GM23338 (cell line): ENCODE measurements at regions not wholly inside any gene's neighbourhood (a gene's known extent, or its start where the extent isn't known, plus 50 kb on each side); places are given as distances from the start of the nearest gene placed in this dataset.

Experiments
- ATAC-seq: fragments of 200-7000 bp; cut with Tn5 transposase; 3 replicates; pipeline ENCODE4 v1.9.1; 2020
- DNase-seq: peaks from one replicate; pipeline ENCODE4 v3.0.0-alpha.2; 2015; ENCODE audit warnings: low spot score
- H2AFZ ChIP-seq: fragments of 200-600 bp; sonication (generic); 2 replicates; pipeline ENCODE4 v1.8.0; 2016; ENCODE audit warnings: antibody characterized with exemption, mild to moderate bottlenecking, moderate library complexity
- H3F3A ChIP-seq: fragments of 200-600 bp; sonication (generic); replicated peaks from 2 replicates; pipeline ENCODE4 v1.8.0; 2017; ENCODE audit warnings: antibody characterized with exemption, mixed run types, low read depth
- H3K27ac ChIP-seq: fragments of 200-600 bp; sonication (generic); 2 replicates; pipeline ENCODE4 v1.6.1; 2016; ENCODE audit warnings: low read depth
- H3K27me3 ChIP-seq: fragments of 200-600 bp; sonication (generic); 2 replicates; pipeline ENCODE4 v1.8.0; 2016; ENCODE audit warnings: mild to moderate bottlenecking, mixed run types, moderate library complexity; ENCODE audit not compliant: insufficient read depth
- H3K36me3 ChIP-seq: fragments of 200-600 bp; sonication (generic); 2 replicates; pipeline ENCODE4 v1.8.0; 2016; ENCODE audit warnings: mild to moderate bottlenecking; ENCODE audit not compliant: insufficient read depth
- H3K4me1 ChIP-seq: fragments of 200-600 bp; sonication (generic); 2 replicates; pipeline ENCODE4 v1.8.0; 2016; ENCODE audit warnings: mild to moderate bottlenecking, moderate library complexity; ENCODE audit not compliant: insufficient read depth
- H3K4me2 ChIP-seq: fragments of 200-600 bp; sonication (generic); 2 replicates; pipeline ENCODE4 v1.7.1; 2017; ENCODE audit warnings: mixed run types
- H3K4me3 ChIP-seq: fragments of 200-600 bp; sonication (generic); 2 replicates; pipeline ENCODE4 v1.6.1; 2016; ENCODE audit warnings: mixed run types
- H3K79me2 ChIP-seq: fragments of 200-600 bp; sonication (generic); replicated peaks from 2 replicates; pipeline ENCODE4 v1.8.0; 2017; ENCODE audit warnings: mild to moderate bottlenecking; ENCODE audit not compliant: insufficient read depth
- H3K9me2 ChIP-seq: fragments of 200-600 bp; sonication (generic); 2 replicates; pipeline ENCODE4 v1.8.0; 2017; ENCODE audit not compliant: insufficient read depth
- H4K20me1 ChIP-seq: fragments of 200-600 bp; sonication (generic); replicated peaks from 2 replicates; pipeline ENCODE4 v1.8.0; 2017; ENCODE audit warnings: mild to moderate bottlenecking; ENCODE audit not compliant: insufficient read depth
- H3K27ac Mint-ChIP-seq: 2 replicates; pipeline ENCODE4 v1.8.0; 2020; ENCODE audit warnings: inconsistent platforms, mild to moderate bottlenecking, moderate library complexity, mixed read lengths
- H3K27me3 Mint-ChIP-seq: 3 replicates; pipeline ENCODE4 v1.8.0; 2022; ENCODE audit warnings: low read depth, mild to moderate bottlenecking, moderate library complexity, mixed read lengths, inconsistent platforms; ENCODE audit not compliant: insufficient read depth, poor library complexity
- H3K36me3 Mint-ChIP-seq: 3 replicates; pipeline ENCODE4 v1.8.0; 2021; ENCODE audit warnings: low read depth, mild to moderate bottlenecking, inconsistent platforms, moderate library complexity, mixed read lengths
- H3K4me1 Mint-ChIP-seq: 3 replicates; pipeline ENCODE4 v1.8.0; 2020; ENCODE audit warnings: mild to moderate bottlenecking, inconsistent platforms, mixed read lengths
- H3K4me3 Mint-ChIP-seq: 3 replicates; pipeline ENCODE4 v1.8.0; 2021; ENCODE audit warnings: moderate library complexity, mild to moderate bottlenecking, inconsistent platforms, mixed read lengths
- H3K9me3 Mint-ChIP-seq: 3 replicates; pipeline ENCODE4 v1.8.0; 2020; ENCODE audit warnings: moderate library complexity, mild to moderate bottlenecking, inconsistent platforms, mixed read lengths
- CREB1 ChIP-seq: fragments of 250-450 bp; sonication (Bioruptor Pico); IDR thresholded peaks from 2 replicates; pipeline ENCODE4 v1.5.0; 2020; ENCODE audit warnings: low read depth, mild to moderate bottlenecking, moderate library complexity
- CTCF ChIP-seq, 2 experiments: fragments of 200-600 bp in 1 of 2; sonication (generic) in 1 of 2; conservative IDR thresholded peaks; 2 replicates each; pipeline versions ENCODE4 v1.5.1 to v1.6.1; 2016 to 2017; ENCODE audit warnings: antibody characterized with exemption in 2 of 2, low read depth in 2 of 2, mild to moderate bottlenecking in 2 of 2, moderate library complexity in 1 of 2
- ETS1 ChIP-seq: IDR thresholded peaks from 2 replicates; pipeline ENCODE4 v1.6.1; 2016; ENCODE audit warnings: antibody characterized with exemption
- EZH2 ChIP-seq: fragments of 200-600 bp; sonication (generic); IDR thresholded peaks from one replicate; pipeline ENCODE4 v1.8.0; 2017; ENCODE audit warnings: antibody characterized with exemption, mild to moderate bottlenecking, low read depth; ENCODE audit not compliant: unreplicated experiment
- EZH2phosphoT487 ChIP-seq: fragments of 200-600 bp; sonication (generic); IDR thresholded peaks from one replicate; pipeline ENCODE4 v1.8.1; 2018; ENCODE audit warnings: antibody characterized with exemption; ENCODE audit not compliant: unreplicated experiment
- JUNB ChIP-seq: IDR thresholded peaks from one replicate; pipeline ENCODE4 v1.6.1; 2016; ENCODE audit warnings: antibody characterized with exemption; ENCODE audit not compliant: unreplicated experiment
- NANOG ChIP-seq: IDR thresholded peaks from 2 replicates; pipeline ENCODE4 v1.6.1; 2016; ENCODE audit warnings: antibody characterized with exemption, borderline replicate concordance
- REST ChIP-seq: IDR thresholded peaks from one replicate; pipeline ENCODE4 v1.6.1; 2018; ENCODE audit warnings: antibody characterized with exemption; ENCODE audit not compliant: unreplicated experiment
- STAT1 ChIP-seq: IDR thresholded peaks from one replicate; pipeline ENCODE4 v1.6.1; 2016; ENCODE audit warnings: antibody characterized with exemption; ENCODE audit not compliant: unreplicated experiment
- ZNF114 ChIP-seq: fragments of 250-450 bp; sonication (Bioruptor Pico); IDR thresholded peaks from 2 replicates; pipeline ENCODE4 v1.5.0; 2020; ENCODE audit warnings: mild to moderate bottlenecking, moderate library complexity
- ZNF331 ChIP-seq: fragments of 250-450 bp; sonication (Bioruptor Pico); IDR thresholded peaks from 2 replicates; pipeline ENCODE4 v1.5.0; 2020; ENCODE audit warnings: low read depth, mild to moderate bottlenecking, moderate library complexity

GRCh38 chr5:159705948-159706347 is 210.3 kb upstream of the ADRA1B start:
- H2AFZ ChIP-seq: no peak overlapping the region
- Mint-ChIP-seq H3K27ac (no peak overlapping the region), H3K4me3 (no peak overlapping the region), H3K27me3 (peaks cover 3% of the 10 kb centered on the region), H3K9me3 (peaks cover 19% of the 10 kb centered on the region), H3K4me1 (no peaks in the 10 kb centered on the region), H3K36me3 (peaks cover 8% of the 10 kb centered on the region; the same call in 2 of the 3 replicates)
- no peak for ATAC-seq
- TF ChIP-seq ZNF331 (CRISPR knock-in tag): no peak
- no peak for TF ChIP-seq EZH2phosphoT487
- TF ChIP-seq EZH2: no peak
- TF ChIP-seq STAT1: no peak
- no peak for TF ChIP-seq CREB1 (CRISPR knock-in tag)
- no peak for TF ChIP-seq REST
- TF ChIP-seq CTCF (conservative IDR thresholded peaks at IDR 0.05; ENCODE audit: low read depth in 2 of 2): no peak
- peaks cover 8% of the 10 kb centered on the region; the same call in 1 of the 2 replicates for H3K36me3 ChIP-seq
- H3K9me2 ChIP-seq: peaks cover 6% of the 10 kb centered on the region; the same call in 1 of the 2 replicates
- no peak overlapping the region for H3K27ac ChIP-seq
- no peaks in the 10 kb centered on the region for H4K20me1 ChIP-seq
- no peaks in the 10 kb centered on the region for H3K27me3 ChIP-seq
- H3K4me3 ChIP-seq: no peak overlapping the region
- no peak for DNase-seq
- no peak overlapping the region for H3K4me2 ChIP-seq
- no peaks in the 10 kb centered on the region for H3F3A ChIP-seq
- H3K4me1 ChIP-seq: no peaks in the 10 kb centered on the region
- no peaks in the 10 kb centered on the region for H3K79me2 ChIP-seq

GRCh38 chr5:159708090-159708489 is 208.2 kb upstream of the ADRA1B start:
- H3K9me3 Mint-ChIP-seq: peaks cover 19% of the 10 kb centered on the region
- H3K4me3 Mint-ChIP-seq: no peak overlapping the region
- H3K36me3 Mint-ChIP-seq: peaks cover 8% of the 10 kb centered on the region; the same call in 2 of the 3 replicates
- H3K27me3 ChIP-seq: no peaks in the 10 kb centered on the region
- H3K4me1 ChIP-seq: no peaks in the 10 kb centered on the region
- H3K36me3 ChIP-seq: peaks cover 8% of the 10 kb centered on the region; the same call in 1 of the 2 replicates
- no peak overlapping the region for H2AFZ ChIP-seq
- DNase-seq (no peak), ATAC-seq (no peak)
- no peak overlapping the region for H3K27ac Mint-ChIP-seq
- peaks cover 6% of the 10 kb centered on the region; the same call in 1 of the 2 replicates for H3K9me2 ChIP-seq
- H4K20me1 ChIP-seq: no peaks in the 10 kb centered on the region
- H3F3A ChIP-seq: no peaks in the 10 kb centered on the region
- H3K79me2 ChIP-seq: no peaks in the 10 kb centered on the region
- no peak overlapping the region for H3K27ac ChIP-seq
- no peak overlapping the region for H3K4me2 ChIP-seq
- no peaks in the 10 kb centered on the region for H3K4me1 Mint-ChIP-seq
- H3K27me3 Mint-ChIP-seq: peaks cover 3% of the 10 kb centered on the region
- H3K4me3 ChIP-seq: no peak overlapping the region
- no peak for TF ChIP-seq ZNF331 (CRISPR knock-in tag)
- no peak for TF ChIP-seq ZNF114 (CRISPR knock-in tag)
- TF ChIP-seq JUNB: no peak
- TF ChIP-seq CTCF (conservative IDR thresholded peaks at IDR 0.05; ENCODE audit: low read depth in 2 of 2): no peak
- no peak for TF ChIP-seq ETS1
- no peak for TF ChIP-seq CREB1 (CRISPR knock-in tag)
- no peak for TF ChIP-seq NANOG
